ENCODE measurements at regions not wholly inside any gene's neighbourhood (a gene's known extent, or its start where the extent isn't known, plus 50 kb on each side); places are given as distances from the start of the nearest gene placed in this dataset.

DNA sequence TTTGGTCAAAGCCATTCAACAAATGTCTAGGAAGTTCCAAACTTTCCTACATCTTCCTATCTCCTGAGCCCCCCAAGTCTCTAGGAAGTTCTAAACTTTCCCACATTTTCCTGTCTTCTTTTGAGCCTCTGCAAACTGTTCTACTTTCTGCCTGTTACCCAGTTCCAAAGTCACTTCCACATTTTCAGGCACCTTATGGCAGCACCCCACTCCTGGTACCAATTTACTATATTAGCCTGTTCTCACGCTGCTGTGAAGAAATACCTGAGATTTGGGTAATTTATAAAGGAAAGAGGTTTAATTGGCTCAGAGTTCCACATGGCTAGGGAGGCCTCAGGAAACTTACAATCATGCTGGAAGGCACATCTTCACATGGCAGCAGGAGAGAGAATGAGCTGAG is 869.2 kb downstream of the TDRD15 start:
- H3K27ac ChIP-seq (ENCODE audit: extremely low read length, insufficient read depth, low read length): no peak overlapping the region
- no peaks in the 10 kb centered on the region for H3K4me1 ChIP-seq (ENCODE audit: insufficient read depth, low read length)
- H3K4me2 ChIP-seq (ENCODE audit: low read depth, low read length): no peak overlapping the region
- H3K4me3 ChIP-seq (replicated peaks in 1 of 3; ENCODE audit: insufficient read depth in 1 of 3, low read depth in 2 of 3, low read length in 3 of 3): no peak overlapping the region
- H2AFZ ChIP-seq (ENCODE audit: low read length): no peak overlapping the region
- H3K9ac ChIP-seq (ENCODE audit: insufficient read depth, low read depth, low read length): no peak overlapping the region
- CTCF ChIA-PET (ENCODE audit: low intra/inter-chr PET ratio, low total read pairs): no interaction called here
- no peak for TF ChIP-seq YEATS2 (CRISPR knock-in tag; IDR thresholded peaks at IDR 0.05; ENCODE audit: borderline replicate concordance)
- TF ChIP-seq ETV5 (CRISPR knock-in tag; IDR thresholded peaks at IDR 0.05; ENCODE audit: borderline replicate concordance): no peak
- ATAC-seq (no peak), DNase-seq (ENCODE audit: low spot score) (no peak), FAIRE-seq (no peak)
- H4K20me1 ChIP-seq (ENCODE audit: insufficient read depth, low read length): no peaks in the 10 kb centered on the region
- in situ Hi-C loops (cut with HindIII; ENCODE audit: extremely low pct_ligation_motif_present, low pct_unique_long_range_greater_than_20kb): no loop called here
- BruUV-seq (replicated peaks): no TSS peak
- no peaks in the 10 kb centered on the region for H3K79me2 ChIP-seq (ENCODE audit: insufficient read depth, low read length)
- POLR2A ChIA-PET: no interaction called here
- no peaks in the 10 kb centered on the region for H3K27me3 ChIP-seq (ENCODE audit: control insufficient read depth in 1 of 2, insufficient read depth in 2 of 2, low read length in 2 of 2)
- H3K9me3 ChIP-seq (ENCODE audit: low read length): peaks cover 80% of the 10 kb centered on the region
- H3K36me3 ChIP-seq (replicated peaks in 1 of 2; ENCODE audit: control insufficient read depth in 1 of 2, insufficient read depth in 2 of 2, low read length in 2 of 2): no peaks in the 10 kb centered on the region
- WGBS (ENCODE audit: low lambda C conversion rate): 16% methylated on average over 1 of the region's 1 CpG
- intact Hi-C loops (cut with micrococcal nuclease; ENCODE audit: unreplicated experiment): no loop called here

DNA sequence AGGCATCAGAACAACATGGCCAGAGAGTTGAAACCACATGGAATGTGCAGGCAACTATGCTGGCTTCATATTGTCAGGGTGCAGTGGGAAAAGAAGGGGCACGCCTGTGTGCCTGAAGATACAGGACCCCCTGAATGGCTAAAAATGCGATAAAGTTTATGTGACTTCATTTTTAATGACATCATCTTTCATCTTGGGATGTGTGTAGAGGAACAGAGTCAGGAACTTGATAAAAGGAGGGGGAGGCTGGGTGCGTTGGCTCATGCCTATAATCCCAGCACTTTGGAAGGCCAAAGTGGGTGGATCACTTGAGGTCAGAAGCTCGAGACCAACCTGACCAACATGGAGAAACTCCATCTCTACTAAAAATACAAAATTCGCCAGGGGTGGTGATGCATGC is 872.6 kb downstream of the TDRD15 start:
- Histone ChIP-seq H3K27ac (ENCODE audit: extremely low read length, insufficient read depth, low read length) (no peak overlapping the region), H4K20me1 (ENCODE audit: insufficient read depth, low read length) (no peaks in the 10 kb centered on the region), H3K4me1 (ENCODE audit: insufficient read depth, low read length) (no peaks in the 10 kb centered on the region), H3K4me3 (replicated peaks in 1 of 3; ENCODE audit: insufficient read depth in 1 of 3, low read depth in 2 of 3, low read length in 3 of 3) (no peak overlapping the region), H3K4me2 (ENCODE audit: low read depth, low read length) (no peak overlapping the region), H3K9me3 (ENCODE audit: low read length) (peaks cover 68% of the 10 kb centered on the region), H3K79me2 (ENCODE audit: insufficient read depth, low read length) (no peaks in the 10 kb centered on the region), H3K36me3 (replicated peaks in 1 of 2; ENCODE audit: control insufficient read depth in 1 of 2, insufficient read depth in 2 of 2, low read length in 2 of 2) (no peaks in the 10 kb centered on the region), H3K27me3 (ENCODE audit: control insufficient read depth in 1 of 2, insufficient read depth in 2 of 2, low read length in 2 of 2) (no peaks in the 10 kb centered on the region), H2AFZ (ENCODE audit: low read length) (no peak overlapping the region), H3K9ac (ENCODE audit: insufficient read depth, low read depth, low read length) (no peak overlapping the region)
- POLR2A ChIA-PET: no interaction called here
- CTCF ChIA-PET (ENCODE audit: low intra/inter-chr PET ratio, low total read pairs): no interaction called here
- TF ChIP-seq ZBTB7A (CRISPR knock-in tag; IDR thresholded peaks at IDR 0.05) (no peak), RFX3 (CRISPR knock-in tag; IDR thresholded peaks at IDR 0.05) (no peak), ATF7 (IDR thresholded peaks at IDR 0.05) (peak; percentile 91), ATF7 (CRISPR knock-in tag; IDR thresholded peaks at IDR 0.05) (no peak), RBFOX2 (IDR thresholded peaks at IDR 0.05; ENCODE audit: low read depth, low read length) (no peak), SOX6 (IDR thresholded peaks at IDR 0.05) (no peak), SOX6 (CRISPR knock-in tag; IDR thresholded peaks at IDR 0.05) (no peak)
- TF ChIP-seq, protein P1, sequence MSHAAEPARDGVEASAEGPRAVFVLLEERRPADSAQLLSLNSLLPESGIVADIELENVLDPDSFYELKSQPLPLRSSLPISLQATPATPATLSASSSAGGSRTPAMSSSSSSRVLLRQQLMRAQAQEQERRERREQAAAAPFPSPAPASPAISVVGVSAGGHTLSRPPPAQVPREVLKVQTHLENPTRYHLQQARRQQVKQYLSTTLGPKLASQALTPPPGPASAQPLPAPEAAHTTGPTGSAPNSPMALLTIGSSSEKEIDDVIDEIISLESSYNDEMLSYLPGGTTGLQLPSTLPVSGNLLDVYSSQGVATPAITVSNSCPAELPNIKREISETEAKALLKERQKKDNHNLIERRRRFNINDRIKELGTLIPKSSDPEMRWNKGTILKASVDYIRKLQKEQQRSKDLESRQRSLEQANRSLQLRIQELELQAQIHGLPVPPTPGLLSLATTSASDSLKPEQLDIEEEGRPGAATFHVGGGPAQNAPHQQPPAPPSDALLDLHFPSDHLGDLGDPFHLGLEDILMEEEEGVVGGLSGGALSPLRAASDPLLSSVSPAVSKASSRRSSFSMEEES (CRISPR knock-in tag; IDR thresholded peaks at IDR 0.05): no peak
- TF ChIP-seq, protein P2, sequence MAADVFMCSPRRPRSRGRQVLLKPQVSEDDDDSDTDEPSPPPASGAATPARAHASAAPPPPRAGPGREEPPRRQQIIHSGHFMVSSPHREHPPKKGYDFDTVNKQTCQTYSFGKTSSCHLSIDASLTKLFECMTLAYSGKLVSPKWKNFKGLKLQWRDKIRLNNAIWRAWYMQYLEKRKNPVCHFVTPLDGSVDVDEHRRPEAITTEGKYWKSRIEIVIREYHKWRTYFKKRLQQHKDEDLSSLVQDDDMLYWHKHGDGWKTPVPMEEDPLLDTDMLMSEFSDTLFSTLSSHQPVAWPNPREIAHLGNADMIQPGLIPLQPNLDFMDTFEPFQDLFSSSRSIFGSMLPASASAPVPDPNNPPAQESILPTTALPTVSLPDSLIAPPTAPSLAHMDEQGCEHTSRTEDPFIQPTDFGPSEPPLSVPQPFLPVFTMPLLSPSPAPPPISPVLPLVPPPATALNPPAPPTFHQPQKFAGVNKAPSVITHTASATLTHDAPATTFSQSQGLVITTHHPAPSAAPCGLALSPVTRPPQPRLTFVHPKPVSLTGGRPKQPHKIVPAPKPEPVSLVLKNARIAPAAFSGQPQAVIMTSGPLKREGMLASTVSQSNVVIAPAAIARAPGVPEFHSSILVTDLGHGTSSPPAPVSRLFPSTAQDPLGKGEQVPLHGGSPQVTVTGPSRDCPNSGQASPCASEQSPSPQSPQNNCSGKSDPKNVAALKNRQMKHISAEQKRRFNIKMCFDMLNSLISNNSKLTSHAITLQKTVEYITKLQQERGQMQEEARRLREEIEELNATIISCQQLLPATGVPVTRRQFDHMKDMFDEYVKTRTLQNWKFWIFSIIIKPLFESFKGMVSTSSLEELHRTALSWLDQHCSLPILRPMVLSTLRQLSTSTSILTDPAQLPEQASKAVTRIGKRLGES (CRISPR knock-in tag; IDR thresholded peaks at IDR 0.05; ENCODE audit: borderline replicate concordance): no peak
- DNase-seq (ENCODE audit: low spot score) (no peak), FAIRE-seq (no peak), ATAC-seq (no peak)
- intact Hi-C loops (cut with micrococcal nuclease; ENCODE audit: unreplicated experiment) (no loop called here), in situ Hi-C loops (cut with HindIII; ENCODE audit: extremely low pct_ligation_motif_present, low pct_unique_long_range_greater_than_20kb) (no loop called here)
- 0% methylated on average over 5 of the region's 5 CpGs for WGBS (ENCODE audit: low lambda C conversion rate)
- no TSS peak for BruUV-seq (replicated peaks)

Measured in HepG2 (cell line).